ENCODE measurements at regions not wholly inside any gene's neighbourhood (a gene's known extent, or its start where the extent isn't known, plus 50 kb on each side); places are given as distances from the start of the nearest gene placed in this dataset.

- dilution Hi-C loops (cut with MboI; ENCODE audit: extremely low pct_ligation_motif_present, low sequenced_read_pairs) = no loop called here
- no peak for FAIRE-seq
Measured at GRCh38 chr12:16103851-16104250, 173.6 kb downstream of the SLC15A5 start.

GRCh38 chr12:16100206-16100605, 177.3 kb downstream of the SLC15A5 start:
- no peaks in the 10 kb centered on the region for H3K4me1 ChIP-seq (ENCODE audit: control insufficient read depth, extremely low read depth, insufficient read depth, low read length)
- DNase-seq (ENCODE audit: low read depth, low spot score) (no peak), FAIRE-seq (no peak)
- H3K27me3 ChIP-seq (ENCODE audit: control insufficient read depth in 2 of 2, insufficient read depth in 2 of 2, low read length in 2 of 2) = no peaks in the 10 kb centered on the region
- no peaks in the 10 kb centered on the region for H4K20me1 ChIP-seq (replicated peaks; ENCODE audit: control insufficient read depth, extremely low read depth, insufficient read depth, low read length)
- no peaks in the 10 kb centered on the region for H3K9me3 ChIP-seq (replicated peaks; ENCODE audit: control insufficient read depth, insufficient read depth, low read length)
- intact Hi-C loops (cut with micrococcal nuclease) = no loop called here
- ChIA-PET CTCF (no interaction called here), POLR2A (no interaction called here)
- no peak overlapping the region for H3K4me2 ChIP-seq (ENCODE audit: insufficient read depth, low read length)
- BruUV-seq (replicated peaks) = no TSS peak
- no peaks in the 10 kb centered on the region for H3K79me2 ChIP-seq (ENCODE audit: control insufficient read depth, insufficient read depth, low read length)
- dilution Hi-C loops (cut with MboI; ENCODE audit: extremely low pct_ligation_motif_present, low sequenced_read_pairs) = no loop called here
- H2AFZ ChIP-seq (ENCODE audit: low read depth, low read length) = no peak overlapping the region
- no peaks in the 10 kb centered on the region for H3K9me1 ChIP-seq (replicated peaks; ENCODE audit: control insufficient read depth, extremely low read depth, insufficient read depth, low read length)
- H3K27ac ChIP-seq (ENCODE audit: insufficient read depth, low read depth, low read length) = no peak overlapping the region
- no peak overlapping the region for H3K9ac ChIP-seq (replicated peaks; ENCODE audit: extremely low read depth, insufficient read depth, low read length)
- no peaks in the 10 kb centered on the region for H3K36me3 ChIP-seq (ENCODE audit: control insufficient read depth in 2 of 2, extremely low read depth in 1 of 2, insufficient read depth in 2 of 2, low read length in 2 of 2)
- no peak for TF ChIP-seq CTCF (IDR thresholded peaks at IDR 0.05; ENCODE audit: extremely low read depth in 1 of 2, insufficient read depth in 1 of 2, low read depth in 1 of 2, low read length in 2 of 2)
- TF ChIP-seq EZH2 (IDR thresholded peaks at IDR 0.05; ENCODE audit: borderline replicate concordance, low read depth, low read length, severe bottlenecking) = no peak
- TF ChIP-seq JUN (IDR thresholded peaks at IDR 0.05; ENCODE audit: borderline replicate concordance, insufficient read depth, insufficient read length, low read depth) = no peak
- TF ChIP-seq MYC (IDR thresholded peaks at IDR 0.05; ENCODE audit: low read depth, low read length) = no peak
- TF ChIP-seq GATA2 (IDR thresholded peaks at IDR 0.05; ENCODE audit: insufficient read depth, insufficient read length, low read depth, low read length) = no peak
- TF ChIP-seq MAX (IDR thresholded peaks at IDR 0.05; ENCODE audit: insufficient read depth, insufficient read length) = no peak
- TF ChIP-seq POLR2A (IDR thresholded peaks at IDR 0.05; ENCODE audit: low read depth, low read length) = no peak
- no peak for TF ChIP-seq POLR2AphosphoS5 (IDR thresholded peaks at IDR 0.05; ENCODE audit: insufficient read depth, low read depth, low read length)
- TF ChIP-seq FOS (IDR thresholded peaks at IDR 0.05; ENCODE audit: borderline replicate concordance, insufficient read depth, low read length) = no peak
- H3K4me3 ChIP-seq (replicated peaks in 1 of 3; ENCODE audit: insufficient read depth in 1 of 3, low read depth in 1 of 3, low read length in 3 of 3) = no peak overlapping the region

More at GRCh38 chr12:16103851-16104250, 173.6 kb downstream of the SLC15A5 start:
- H3K27me3 ChIP-seq (ENCODE audit: control insufficient read depth in 2 of 2, insufficient read depth in 2 of 2, low read length in 2 of 2) = no peaks in the 10 kb centered on the region
- no peaks in the 10 kb centered on the region for H3K9me3 ChIP-seq (replicated peaks; ENCODE audit: control insufficient read depth, insufficient read depth, low read length)
- DNase-seq (ENCODE audit: low read depth, low spot score) = no peak
- H3K4me1 ChIP-seq (ENCODE audit: control insufficient read depth, extremely low read depth, insufficient read depth, low read length) = no peaks in the 10 kb centered on the region
- H3K9ac ChIP-seq (replicated peaks; ENCODE audit: extremely low read depth, insufficient read depth, low read length) = no peak overlapping the region
- TF ChIP-seq EZH2 (IDR thresholded peaks at IDR 0.05; ENCODE audit: borderline replicate concordance, low read depth, low read length, severe bottlenecking) (no peak), MYC (IDR thresholded peaks at IDR 0.05; ENCODE audit: low read depth, low read length) (no peak), MAX (IDR thresholded peaks at IDR 0.05; ENCODE audit: insufficient read depth, insufficient read length) (no peak)
- no TSS peak for BruUV-seq (replicated peaks)
- CTCF ChIA-PET = no interaction called here
- H3K79me2 ChIP-seq (ENCODE audit: control insufficient read depth, insufficient read depth, low read length) = no peaks in the 10 kb centered on the region
- no peaks in the 10 kb centered on the region for H4K20me1 ChIP-seq (replicated peaks; ENCODE audit: control insufficient read depth, extremely low read depth, insufficient read depth, low read length)
- no peak overlapping the region for H3K27ac ChIP-seq (ENCODE audit: insufficient read depth, low read depth, low read length)
- POLR2A ChIA-PET = no interaction called here
- H3K4me3 ChIP-seq (replicated peaks in 1 of 3; ENCODE audit: insufficient read depth in 1 of 3, low read depth in 1 of 3, low read length in 3 of 3) = no peak overlapping the region
- no peaks in the 10 kb centered on the region for H3K36me3 ChIP-seq (ENCODE audit: control insufficient read depth in 2 of 2, extremely low read depth in 1 of 2, insufficient read depth in 2 of 2, low read length in 2 of 2)
- no peak overlapping the region for H3K4me2 ChIP-seq (ENCODE audit: insufficient read depth, low read length)
- no peak overlapping the region for H2AFZ ChIP-seq (ENCODE audit: low read depth, low read length)
- intact Hi-C loops (cut with micrococcal nuclease) = no loop called here
- no peaks in the 10 kb centered on the region for H3K9me1 ChIP-seq (replicated peaks; ENCODE audit: control insufficient read depth, extremely low read depth, insufficient read depth, low read length)
